ENCODE measurements at regions not wholly inside any gene's neighbourhood (a gene's known extent, or its start where the extent isn't known, plus 50 kb on each side); places are given as distances from the start of the nearest gene placed in this dataset.

DNA sequence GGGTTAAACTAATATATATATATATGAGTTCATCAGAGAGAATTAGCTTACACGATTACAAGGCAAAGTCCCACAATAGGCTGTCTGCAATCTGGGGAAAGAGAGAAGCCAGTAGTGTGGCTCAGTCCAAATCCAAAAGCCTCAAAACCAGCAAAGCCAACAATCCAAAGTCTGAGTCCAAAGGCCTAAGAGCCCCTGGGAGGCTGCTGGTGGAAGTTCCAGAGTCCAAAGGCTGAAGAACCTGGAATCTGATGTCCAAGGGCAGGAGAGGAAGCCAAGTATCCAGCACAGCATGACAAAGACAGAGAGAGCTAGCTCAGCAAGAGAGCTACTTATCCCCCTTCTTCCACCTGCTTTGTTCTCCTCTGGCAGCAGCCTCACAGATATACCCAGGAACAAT lies 274.7 kb upstream of the ID4 start:
- TF ChIP-seq, protein P1, sequence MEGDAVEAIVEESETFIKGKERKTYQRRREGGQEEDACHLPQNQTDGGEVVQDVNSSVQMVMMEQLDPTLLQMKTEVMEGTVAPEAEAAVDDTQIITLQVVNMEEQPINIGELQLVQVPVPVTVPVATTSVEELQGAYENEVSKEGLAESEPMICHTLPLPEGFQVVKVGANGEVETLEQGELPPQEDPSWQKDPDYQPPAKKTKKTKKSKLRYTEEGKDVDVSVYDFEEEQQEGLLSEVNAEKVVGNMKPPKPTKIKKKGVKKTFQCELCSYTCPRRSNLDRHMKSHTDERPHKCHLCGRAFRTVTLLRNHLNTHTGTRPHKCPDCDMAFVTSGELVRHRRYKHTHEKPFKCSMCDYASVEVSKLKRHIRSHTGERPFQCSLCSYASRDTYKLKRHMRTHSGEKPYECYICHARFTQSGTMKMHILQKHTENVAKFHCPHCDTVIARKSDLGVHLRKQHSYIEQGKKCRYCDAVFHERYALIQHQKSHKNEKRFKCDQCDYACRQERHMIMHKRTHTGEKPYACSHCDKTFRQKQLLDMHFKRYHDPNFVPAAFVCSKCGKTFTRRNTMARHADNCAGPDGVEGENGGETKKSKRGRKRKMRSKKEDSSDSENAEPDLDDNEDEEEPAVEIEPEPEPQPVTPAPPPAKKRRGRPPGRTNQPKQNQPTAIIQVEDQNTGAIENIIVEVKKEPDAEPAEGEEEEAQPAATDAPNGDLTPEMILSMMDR (IDR thresholded peaks at IDR 0.05; ENCODE audit: low read depth, low read length, poor library complexity, severe bottlenecking) = no peak
- TF ChIP-seq EZH2phosphoT487 (IDR thresholded peaks at IDR 0.05; ENCODE audit: borderline replicate concordance, low read length) = no peak
